ENCODE measurements at regions not wholly inside any gene's neighbourhood (a gene's known extent, or its start where the extent isn't known, plus 50 kb on each side); places are given as distances from the start of the nearest gene placed in this dataset.
A peak's percentile ranks its signal among the peaks of the same experiment; 100 is the strongest.

DNA sequence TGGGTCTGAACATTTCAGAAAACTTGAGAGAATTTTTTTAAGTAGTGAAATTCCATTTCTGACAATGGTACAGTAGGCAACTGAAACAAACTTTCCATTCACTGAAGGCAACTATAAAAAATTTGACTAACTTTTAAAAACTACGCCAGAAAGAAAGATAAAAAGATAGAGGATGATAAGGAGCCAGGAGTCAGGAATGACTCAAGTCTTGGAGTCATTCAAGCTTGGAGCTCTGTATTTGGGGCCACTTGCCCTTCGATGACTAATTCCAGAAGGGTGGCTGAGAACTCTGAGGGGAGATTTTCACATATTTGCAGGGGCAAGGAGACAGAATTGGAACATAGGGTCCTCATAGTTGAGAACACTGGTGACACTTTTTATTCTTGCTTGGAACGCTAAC lies 1083.2 kb upstream of the CNTN5 start:
- DNase-seq (ENCODE audit: insufficient read length, low spot score) = no peak
- no peak for FAIRE-seq
- no peak for TF ChIP-seq POLR2A (IDR thresholded peaks at IDR 0.05; ENCODE audit: low read depth, low read length)

DNA sequence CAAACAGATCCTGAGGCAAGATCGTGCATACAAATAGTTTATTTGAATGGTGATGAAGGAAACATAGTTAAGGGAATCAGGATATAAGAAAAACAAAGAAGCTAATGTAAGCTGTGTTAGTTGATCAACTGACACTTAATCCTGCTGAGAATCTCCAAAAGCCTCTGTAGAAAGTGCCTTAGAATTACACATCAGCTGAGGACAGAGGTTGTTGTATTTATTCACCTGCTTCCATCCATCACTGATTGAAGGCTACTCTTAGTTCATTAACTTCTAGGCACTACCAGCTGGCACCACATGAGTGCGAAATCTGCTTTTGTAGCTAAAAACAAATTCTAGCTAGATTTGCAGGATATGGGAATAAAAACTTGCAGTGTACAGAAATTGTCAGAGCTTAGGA lies 1082.0 kb upstream of the CNTN5 start:
- no peak for TF ChIP-seq POLR2A (IDR thresholded peaks at IDR 0.05; ENCODE audit: low read depth, low read length)
- DNase-seq (ENCODE audit: insufficient read length, low spot score) (no peak), FAIRE-seq (no peak)

DNA sequence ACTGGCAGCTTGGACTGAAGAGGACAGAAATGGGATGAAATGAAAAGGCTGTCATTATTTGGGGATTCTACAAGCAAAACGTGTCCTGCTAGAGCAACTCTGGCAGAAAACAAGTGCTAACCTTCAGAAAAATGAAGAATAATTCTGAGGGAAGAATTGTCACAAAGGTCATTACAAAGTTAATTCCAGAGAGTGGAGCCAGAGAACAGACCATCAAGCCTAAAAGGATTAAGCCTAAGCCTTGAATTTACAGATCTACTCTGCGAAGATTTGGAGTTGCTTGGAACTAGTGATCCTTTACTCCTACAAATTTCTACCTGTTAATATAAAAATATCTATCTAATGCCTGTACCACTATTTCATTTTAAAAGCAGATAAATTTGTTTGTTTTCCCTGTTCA lies 1077.3 kb upstream of the CNTN5 start:
- no peak for DNase-seq (ENCODE audit: insufficient read length, low spot score)
- no peak for FAIRE-seq

DNA sequence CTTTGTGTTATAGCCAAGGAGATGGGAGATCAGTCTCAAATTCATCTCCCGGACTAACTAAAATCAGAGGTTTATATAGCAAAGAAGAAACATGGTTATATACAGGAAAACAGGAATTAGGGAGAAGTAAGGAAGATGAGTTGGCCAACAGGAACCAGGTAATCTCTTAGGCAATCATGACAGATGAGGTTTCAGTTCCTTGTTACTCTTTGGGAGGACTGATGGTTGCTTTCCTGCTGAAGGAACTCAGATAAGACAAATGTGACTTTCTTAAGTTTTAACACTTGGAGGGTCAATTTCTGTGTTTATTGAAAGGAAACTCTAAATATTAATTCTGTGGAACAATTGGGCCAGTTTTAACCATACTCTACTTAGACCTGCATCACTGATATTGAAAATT lies 1072.0 kb upstream of the CNTN5 start:
- TF ChIP-seq POLR2A (IDR thresholded peaks at IDR 0.05; ENCODE audit: low read depth, low read length) = no peak
- no peak for FAIRE-seq
- DNase-seq (ENCODE audit: insufficient read length, low spot score) = no peak

More for the DNA sequence above, 1077.3 kb upstream of the CNTN5 start:
- TF ChIP-seq POLR2A (IDR thresholded peaks at IDR 0.05; ENCODE audit: low read depth, low read length) = no peak

DNA sequence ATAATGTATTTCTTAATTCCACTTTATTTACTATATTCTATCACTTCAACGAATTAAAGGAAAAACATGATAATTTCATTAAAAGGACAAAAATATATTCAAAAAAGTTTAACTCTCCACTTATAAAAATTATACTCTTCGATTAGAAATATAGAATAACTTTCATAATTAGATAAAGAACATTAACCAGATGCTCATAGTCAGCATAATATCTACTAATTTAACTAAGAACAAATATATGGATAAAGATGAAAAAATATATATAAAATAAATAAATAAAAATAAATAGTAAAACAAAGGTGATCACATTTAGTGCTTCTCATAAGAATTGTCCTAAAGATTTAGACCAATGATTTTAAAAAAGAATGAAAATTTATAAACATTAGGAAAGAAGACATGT lies 1065.2 kb upstream of the CNTN5 start:
- DNase-seq (ENCODE audit: insufficient read length, low spot score) (no peak), FAIRE-seq (no peak)
- TF ChIP-seq POLR2A (IDR thresholded peaks at IDR 0.05; ENCODE audit: low read depth, low read length) = no peak

DNA sequence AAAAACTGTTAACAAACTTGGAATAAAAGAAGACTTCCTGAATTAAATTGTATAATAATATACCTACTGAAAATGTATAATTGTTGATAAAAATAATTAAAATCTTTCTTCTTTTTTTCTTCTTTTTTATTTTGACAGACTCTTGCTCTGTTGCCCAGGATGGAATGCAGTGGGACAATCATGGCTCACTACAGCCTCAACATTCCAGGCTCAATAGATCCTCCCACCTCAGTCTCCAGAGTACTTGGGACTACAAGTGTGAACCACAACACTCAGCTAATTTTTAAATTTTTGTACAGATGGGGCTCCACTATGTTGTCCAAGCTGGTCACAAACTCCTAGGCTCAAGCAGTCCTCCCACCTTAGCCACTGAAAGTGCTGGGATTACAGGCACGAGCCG lies 1063.8 kb upstream of the CNTN5 start:
- FAIRE-seq (no peak), DNase-seq (ENCODE audit: insufficient read length, low spot score) (no peak)
- no peak for TF ChIP-seq POLR2A (IDR thresholded peaks at IDR 0.05; ENCODE audit: low read depth, low read length)

DNA sequence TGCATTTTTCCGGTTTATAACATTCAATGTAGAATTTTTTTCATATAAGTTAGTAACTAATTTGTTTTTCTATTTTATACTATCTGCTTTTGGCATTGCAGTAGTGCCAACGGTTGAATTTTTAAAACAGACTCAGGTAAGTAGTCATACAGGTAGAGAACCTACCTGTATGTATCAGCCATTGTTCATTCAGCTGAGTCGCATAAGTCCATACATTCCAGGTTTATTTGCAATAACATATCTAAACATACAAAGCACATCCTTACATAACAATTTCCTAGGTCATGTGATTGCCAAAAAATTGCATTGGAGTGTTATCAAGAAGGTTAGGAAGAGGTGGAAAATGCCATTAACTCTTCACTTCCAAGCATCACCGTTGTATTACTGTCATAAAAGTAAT lies 1059.3 kb upstream of the CNTN5 start:
- DNase-seq (ENCODE audit: insufficient read length, low spot score) = no peak
- no peak for TF ChIP-seq POLR2A (IDR thresholded peaks at IDR 0.05; ENCODE audit: low read depth, low read length)
- FAIRE-seq = no peak

DNA sequence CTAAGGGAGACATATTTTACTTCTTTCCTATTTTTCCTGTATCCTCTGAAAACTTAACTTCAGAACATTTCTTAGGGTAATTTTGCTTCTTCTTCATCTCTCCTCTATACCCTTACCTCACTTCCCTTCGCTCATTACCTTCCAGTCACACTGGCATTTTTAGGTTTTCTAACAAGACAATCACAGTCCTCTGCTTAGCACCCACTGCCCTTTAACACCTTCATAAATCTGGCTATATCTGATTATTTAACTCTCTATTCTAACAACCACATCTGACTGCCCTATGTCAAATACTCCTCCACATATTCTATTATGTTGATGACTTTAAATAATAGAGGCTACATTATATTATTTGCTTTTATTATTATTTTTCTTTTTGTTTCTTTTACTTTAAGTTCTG lies 1058.0 kb upstream of the CNTN5 start:
- DNase-seq (ENCODE audit: insufficient read length, low spot score) (no peak), FAIRE-seq (no peak)
- TF ChIP-seq POLR2A (IDR thresholded peaks at IDR 0.05; ENCODE audit: low read depth, low read length) = no peak

DNA sequence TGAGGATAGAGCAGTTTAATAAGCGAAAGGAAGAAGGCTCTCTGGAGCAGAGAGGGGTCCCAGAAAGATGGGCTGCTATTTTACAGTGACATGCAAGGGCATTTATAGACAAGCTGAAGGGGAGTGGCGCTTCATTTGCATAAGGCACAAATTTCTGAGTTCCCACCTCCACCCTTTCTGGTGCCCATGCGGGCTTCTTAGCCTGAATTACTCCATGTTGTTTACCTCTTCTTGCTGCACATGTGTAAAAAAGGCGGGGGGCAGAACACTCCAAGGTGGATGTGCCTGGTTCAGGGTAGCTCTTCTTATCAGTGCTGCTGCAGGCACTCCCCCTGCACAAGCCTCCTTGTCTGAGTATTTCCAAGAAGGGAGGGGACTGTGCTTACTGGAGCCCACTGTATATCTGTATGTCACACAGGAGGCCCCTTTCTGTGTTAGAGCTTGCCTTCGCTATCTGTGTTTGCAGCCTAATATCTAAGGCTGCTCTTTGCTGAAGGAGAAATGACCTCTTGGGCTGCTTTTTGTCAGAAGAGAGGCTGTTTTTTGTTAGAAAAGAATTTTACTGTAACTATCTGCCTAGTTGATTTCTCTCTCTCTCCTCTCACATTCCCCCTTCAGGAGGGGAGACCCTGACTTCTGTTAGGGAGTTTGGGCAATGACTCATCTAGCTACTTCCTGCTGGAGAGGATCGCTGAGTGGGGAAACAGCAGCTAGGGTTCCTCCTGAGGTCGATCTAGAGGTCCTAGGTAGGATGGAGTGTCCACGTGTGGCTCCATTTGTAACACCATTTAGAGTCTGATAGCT lies 1057.0 kb upstream of the CNTN5 start:
- DNase-seq (ENCODE audit: insufficient read length, low spot score) (no peak), FAIRE-seq (no peak)
- no peak for TF ChIP-seq POLR2A (IDR thresholded peaks at IDR 0.05; ENCODE audit: low read depth, low read length)

DNA sequence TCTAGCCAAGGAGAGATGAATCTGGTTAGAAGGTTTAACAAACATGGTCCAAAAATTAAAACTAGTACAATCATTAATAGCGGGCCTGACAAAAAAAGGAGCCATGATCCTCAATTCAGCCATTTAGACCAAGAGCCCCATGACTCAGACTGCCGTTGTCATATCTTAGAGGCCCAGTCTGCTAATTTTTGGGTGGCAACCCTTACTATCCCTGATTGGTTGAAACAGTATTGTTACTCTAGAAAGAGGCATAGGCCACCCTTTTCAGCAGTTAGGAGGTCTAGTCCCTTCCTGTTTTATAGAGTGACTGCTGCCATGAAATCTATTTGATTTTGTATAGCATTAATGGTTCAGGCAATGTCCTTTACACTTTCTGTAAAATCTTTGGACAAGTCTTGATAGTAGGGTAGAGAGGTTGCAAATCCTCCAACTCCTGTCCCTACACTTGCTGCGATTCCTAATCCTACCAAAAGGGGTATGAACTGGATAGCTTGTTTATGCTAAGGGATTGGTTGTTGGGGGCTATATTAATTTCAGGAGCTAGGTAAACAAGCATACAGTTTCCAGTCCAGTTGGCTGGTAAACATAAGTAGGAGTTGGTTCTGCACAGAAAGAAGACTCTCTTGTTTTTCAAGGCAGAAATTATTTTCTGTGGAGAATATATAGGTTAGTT lies 1056.3 kb upstream of the CNTN5 start:
- no peak for FAIRE-seq
- DNase-seq (ENCODE audit: insufficient read length, low spot score) = no peak
- TF ChIP-seq POLR2A (IDR thresholded peaks at IDR 0.05; ENCODE audit: low read depth, low read length) = no peak

DNA sequence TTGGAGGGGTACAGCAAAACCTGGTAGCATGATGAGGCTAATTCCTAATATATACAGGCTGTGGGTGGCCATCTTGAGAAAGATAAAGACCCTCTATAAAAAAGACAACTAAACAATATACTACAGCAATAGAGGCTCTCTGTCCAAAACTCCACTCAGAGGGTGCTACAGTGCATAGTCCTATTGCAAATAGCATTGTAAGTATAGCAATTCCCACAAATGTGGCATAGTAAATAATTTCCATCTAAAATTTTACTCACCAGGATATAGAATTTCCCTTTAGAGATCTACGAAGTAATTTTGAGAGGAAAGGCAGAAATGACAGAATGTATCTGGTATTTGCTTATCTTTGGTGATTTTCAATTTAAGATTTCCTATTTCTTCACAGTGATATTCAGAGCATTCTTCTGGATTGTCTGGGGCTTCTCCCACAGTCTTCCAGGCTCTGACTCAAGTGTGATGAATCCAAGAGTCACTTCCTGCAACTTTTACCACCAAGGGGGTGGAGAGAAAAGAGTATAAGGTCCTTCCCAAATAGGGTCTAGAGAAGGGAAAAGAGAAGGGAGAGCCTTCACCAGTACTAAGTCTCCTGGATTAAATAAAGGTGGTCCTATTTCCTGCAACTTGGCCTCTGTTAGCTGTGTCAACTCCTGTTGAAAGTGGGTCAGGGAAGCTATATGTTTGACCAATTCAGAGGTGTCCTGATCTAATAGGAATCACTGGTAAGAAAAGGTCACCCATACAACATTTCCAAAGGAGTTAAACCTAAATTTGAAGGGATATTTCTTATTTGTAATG lies 1054.7 kb upstream of the CNTN5 start:
- DNase-seq (ENCODE audit: insufficient read length, low spot score) (peak; percentile 6), FAIRE-seq (no peak)

DNA sequence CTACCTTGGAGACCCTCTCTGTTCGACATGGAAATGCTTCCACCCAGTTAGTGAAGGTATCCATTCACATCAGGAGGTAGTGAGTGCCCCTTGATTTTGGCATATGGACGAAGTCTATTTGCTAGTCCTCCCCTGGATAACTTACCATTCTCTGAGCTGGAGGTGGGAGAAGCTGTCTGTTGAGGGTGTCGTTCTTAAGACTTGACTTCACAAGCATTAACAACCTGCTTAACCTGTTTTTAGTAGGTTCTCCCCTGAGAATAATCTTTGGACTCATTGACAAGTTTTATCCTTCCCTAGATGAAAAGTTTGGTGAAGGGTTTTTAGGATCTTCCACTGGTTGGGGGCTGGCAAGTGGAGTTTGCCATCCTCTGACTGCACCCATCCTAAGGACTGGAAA lies 1053.8 kb upstream of the CNTN5 start:
- no peak for TF ChIP-seq POLR2A (IDR thresholded peaks at IDR 0.05; ENCODE audit: low read depth, low read length)
- FAIRE-seq (no peak), DNase-seq (ENCODE audit: insufficient read length, low spot score) (no peak)

More for the DNA sequence above, 1054.7 kb upstream of the CNTN5 start:
- TF ChIP-seq POLR2A (IDR thresholded peaks at IDR 0.05; ENCODE audit: low read depth, low read length) = no peak

DNA sequence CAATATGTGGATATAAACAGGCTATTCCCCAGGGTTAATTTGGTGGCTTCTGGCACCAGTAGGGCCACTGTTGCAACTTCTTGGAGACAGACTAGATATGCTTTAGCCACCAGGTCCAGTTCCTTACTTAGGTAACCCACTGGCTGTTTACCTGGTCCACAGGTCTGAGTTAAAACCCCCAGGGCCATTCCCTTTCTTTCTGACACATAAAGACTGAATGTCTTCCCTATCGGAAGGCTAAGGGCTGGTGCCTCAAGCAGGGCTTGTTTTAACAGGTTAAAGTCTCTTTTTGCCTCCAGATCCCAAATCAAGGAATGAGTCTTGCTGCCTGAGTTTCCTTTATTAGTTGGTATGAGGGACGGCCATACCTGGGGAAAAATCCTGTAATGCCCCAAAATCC lies 1052.7 kb upstream of the CNTN5 start:
- no peak for TF ChIP-seq POLR2A (IDR thresholded peaks at IDR 0.05; ENCODE audit: low read depth, low read length)
- DNase-seq (ENCODE audit: insufficient read length, low spot score) (no peak), FAIRE-seq (no peak)

DNA sequence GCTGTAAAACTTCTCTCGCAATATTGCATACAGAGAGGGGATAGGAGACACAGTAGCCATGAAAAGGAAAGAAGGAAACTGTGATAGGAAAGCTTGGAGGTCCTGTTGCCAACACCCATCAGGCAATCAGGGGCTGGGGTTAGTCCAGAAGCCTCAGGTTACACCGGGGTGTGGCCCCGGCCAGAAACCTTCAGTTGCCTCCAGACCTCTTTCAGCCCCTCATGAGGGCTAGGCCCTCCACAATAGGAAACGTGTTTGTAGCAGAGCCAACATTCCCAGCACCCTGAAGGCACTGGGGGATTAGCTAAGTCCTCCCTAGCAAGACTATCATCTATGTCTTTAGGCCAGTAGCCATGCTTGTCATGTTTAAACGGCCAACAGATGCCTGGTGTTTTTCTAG lies 1048.0 kb upstream of the CNTN5 start:
- FAIRE-seq (no peak), DNase-seq (ENCODE audit: insufficient read length, low spot score) (no peak)
- no peak for TF ChIP-seq POLR2A (IDR thresholded peaks at IDR 0.05; ENCODE audit: low read depth, low read length)
